ENCODE measurements at regions not wholly inside any gene's neighbourhood (a gene's known extent, or its start where the extent isn't known, plus 50 kb on each side); places are given as distances from the start of the nearest gene placed in this dataset.
"Not testable (repeated sequence)": the region's sequence is repeated elsewhere in the genome, so short reads cannot be mapped to it uniquely, and the experiment has no call there.

DNA sequence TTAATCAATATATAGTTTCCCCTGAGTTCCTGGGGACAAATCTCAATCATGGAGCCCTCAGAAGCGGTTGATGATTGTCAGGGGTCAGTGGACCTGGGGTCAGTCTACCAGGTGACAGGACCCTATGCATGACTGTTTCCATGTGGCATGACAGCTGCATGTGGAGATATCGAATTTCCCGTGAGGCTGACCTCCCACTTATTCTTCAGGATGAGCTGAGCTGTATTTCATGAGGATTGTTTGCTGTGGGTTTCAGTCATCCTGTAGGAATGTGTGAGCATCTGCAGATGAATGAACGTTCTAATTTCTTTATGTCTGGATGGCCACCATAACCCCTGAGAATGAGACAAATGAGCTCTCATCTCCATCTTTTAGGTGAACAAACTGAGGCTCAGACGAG, 93.0 kb upstream of the HES1 start:
- peak; percentile 76 for DNase-seq (ENCODE audit: low read depth)

DNA sequence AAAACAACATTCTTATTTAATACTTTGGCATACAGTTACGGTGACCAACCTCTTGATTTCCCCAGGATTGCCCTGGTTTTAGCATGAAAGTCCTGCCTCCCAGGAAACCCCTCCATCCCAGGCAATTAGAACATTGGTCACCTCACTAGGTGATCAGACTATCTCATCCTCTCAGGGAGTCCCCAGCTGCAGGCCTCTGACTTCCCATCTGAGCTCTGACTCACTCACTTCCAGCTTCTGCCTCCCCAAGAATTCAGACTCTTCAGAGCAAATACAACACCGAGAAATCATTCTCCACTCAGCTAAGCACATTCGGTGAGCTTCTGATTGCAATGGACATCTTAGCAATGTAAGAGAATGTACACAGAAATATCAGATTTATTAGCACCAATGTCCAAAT, 92.4 kb upstream of the HES1 start:
- DNase-seq (ENCODE audit: low read depth) = peak; percentile 75

DNA sequence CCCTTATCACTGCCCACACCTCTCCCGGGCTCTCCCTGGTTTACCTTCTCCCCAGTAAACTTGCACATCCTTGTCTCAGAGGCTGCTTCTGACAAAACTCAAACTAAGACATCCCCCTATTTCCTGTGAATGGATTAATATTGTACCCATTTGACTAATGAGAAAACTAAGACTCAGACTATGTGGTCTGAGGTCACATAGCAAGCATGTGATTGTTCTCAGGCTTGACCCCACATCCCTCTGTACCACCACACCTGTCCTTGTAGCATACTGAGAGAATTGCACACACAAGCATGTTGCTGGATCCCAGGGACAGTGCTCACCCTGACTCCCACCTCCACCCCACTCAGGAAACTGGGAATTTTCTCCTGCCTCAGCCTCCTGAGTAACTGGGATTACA, 90.7 kb upstream of the HES1 start:
- DNase-seq (ENCODE audit: low read depth) = no peak

DNA sequence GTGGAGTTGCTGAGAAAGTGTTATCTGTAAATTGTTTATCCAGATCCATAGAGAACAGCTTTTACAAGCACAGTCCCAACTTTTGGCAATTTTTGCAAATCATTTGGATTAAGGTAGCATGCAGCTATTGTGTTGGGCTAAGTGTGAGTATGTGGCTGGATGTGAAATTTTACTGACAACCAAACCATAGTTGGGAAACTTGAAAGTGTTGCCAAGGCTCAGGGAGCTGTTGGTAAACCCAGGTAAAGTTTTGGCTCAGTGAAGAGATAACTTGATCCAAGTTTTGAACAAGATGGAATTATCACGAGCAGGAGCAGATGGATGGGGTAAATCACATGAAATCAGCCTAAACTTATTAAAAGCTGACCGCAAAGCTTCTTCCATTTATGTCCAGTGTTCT, 90.0 kb upstream of the HES1 start:
- no peak for DNase-seq (ENCODE audit: low read depth)

DNA sequence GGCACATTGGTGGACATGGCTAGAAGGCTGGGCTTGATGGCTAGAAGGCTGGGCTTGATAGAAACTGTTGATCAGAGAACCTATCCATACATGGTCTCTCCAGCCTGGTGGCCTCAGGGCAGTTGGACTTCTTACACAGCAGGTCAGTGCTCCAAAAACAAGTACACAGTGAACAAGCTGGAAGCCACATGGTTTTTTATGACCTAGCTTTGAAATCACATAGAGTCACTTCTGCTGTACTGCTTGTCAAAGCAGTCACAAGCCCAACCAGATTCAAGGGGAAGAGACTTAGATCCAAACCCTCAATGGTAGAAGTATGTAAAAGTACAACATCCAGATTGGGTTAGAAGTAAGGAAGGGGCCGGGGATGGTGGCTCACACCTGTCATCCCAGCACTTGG, 89.4 kb upstream of the HES1 start:
- peak; percentile 57 for DNase-seq (ENCODE audit: low read depth)

DNA sequence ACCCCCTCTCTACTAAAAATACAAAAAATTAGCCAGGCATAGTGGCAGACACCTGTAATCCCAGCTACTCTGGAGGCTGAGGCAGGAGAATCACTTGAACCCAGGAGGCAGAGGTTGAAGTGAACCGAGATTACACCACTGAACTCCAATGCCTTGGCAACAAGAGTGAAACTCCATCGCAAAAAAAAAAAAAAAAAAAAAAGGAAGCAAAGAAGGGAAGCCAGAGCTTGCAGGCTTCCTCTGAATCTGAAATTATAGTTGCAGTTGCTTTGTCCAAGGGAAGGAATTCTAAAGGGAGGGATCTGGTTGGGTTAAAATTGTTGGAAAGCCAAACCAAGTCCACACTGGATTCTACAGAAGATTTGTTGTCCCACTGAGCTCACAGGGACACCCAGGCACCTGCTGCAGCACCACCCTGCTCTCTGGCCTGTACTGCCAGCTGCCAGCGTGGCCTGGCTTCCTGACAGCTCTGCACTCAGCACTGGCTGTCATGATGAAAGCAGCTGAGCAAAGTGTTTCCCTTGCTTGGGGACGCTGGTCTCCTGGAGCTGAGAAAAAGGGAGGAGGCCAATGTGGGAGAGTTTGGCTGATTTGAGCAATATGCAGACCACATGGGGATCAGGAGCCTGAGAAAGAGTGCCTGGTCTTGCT, 88.8 kb upstream of the HES1 start:
- DNase-seq (ENCODE audit: low read depth) = peak; percentile 32

DNA sequence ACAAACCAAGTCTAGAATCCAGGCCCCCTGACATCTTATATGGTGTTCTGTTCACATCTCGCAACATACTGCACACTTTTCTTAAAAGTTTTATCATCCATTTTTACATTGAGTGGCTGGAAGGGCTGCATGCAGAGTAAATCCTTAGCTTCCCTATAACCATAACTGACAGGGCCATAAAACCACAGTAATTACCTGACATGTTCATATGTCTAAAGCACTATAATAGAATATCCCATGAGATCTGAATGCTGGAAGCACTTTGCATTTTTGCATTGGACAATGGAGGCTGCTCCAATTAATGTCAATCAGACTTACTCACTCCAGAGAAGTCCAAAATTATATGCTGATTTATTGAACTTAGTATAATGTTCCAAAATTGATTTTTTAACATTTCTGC, 86.6 kb upstream of the HES1 start:
- no peak for DNase-seq (ENCODE audit: low read depth)

DNA sequence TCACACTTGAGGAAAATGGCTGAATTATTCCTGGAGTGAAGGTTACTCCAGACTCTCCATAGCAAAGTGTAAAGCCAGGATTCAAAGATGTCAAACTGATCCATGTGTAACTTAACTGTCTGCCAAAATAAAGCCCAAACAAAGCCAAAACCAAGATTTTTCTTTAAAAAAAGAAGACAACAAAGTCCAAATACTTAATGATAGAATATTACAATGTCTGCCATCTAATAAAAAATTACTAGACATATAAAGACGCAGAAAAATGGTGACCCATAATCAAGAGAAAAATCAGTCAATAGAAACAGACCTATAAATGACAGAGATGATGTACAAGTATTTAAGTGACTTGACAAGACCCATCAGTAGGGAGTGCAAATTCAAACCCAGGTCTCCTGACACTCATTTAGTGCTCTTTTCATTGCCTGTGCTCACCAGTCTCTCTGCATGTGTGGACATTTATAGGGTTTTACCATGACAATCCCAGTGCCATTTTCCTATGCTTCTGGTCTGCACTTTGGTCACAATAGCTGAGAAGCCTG, 85.1 kb upstream of the HES1 start:
- no peak for DNase-seq (ENCODE audit: low read depth)

DNA sequence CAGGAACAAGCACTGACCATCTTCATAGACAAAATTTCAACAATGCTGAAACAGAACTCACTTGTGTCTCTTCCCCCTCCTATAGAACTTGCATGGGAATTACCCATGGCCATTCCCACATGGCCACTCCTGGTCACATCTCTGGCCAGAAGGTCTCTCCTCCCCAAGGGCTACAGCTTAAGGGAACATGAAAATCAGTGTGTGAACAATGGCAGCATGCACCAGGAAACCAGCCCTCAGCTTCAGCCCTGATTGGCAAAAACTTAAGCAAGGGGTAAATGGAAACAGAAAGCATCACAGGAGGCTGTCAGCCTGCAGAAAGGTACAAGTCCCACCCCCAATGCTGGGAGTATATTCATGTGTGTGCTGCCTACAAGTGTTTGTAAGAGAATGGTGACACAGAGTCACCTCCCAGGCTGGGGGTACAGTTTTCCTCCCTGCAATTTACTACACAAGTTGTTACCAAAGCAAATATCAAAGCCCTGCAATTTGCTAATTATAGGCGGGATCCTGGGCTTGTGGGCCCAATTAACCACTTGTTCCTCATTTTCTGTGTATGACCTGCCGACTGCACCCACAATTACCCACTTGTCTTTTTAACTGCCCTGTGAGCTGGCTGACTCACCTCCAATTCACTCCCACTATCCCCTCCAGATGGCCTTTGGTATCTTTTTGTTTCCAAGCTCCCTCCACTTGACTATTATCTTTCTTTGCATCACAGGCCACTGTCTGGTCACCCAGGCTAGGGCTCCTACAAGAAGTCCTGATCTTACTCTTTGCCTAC, 84.4 kb upstream of the HES1 start:
- no peak for DNase-seq (ENCODE audit: low read depth)

DNA sequence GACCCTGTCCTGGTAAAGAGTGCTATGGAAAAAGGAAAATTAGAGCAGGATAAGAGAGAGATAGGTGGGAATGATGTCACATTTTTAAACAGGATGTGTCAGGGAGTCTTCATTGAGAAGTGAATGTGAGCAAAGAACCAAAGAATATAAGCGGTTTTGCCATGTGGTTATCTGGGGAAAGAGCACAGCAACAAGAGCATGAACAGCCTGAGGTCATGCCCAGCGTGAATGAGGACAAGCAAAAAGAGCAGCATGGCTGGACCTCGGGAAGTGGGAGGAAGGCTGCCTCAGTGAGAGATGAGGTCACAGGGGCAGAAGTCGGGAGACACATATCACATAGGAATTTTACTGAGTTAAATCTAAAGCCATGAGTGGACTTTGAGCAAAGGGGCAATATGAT, 82.8 kb upstream of the HES1 start:
- no peak for DNase-seq (ENCODE audit: low read depth)

DNA sequence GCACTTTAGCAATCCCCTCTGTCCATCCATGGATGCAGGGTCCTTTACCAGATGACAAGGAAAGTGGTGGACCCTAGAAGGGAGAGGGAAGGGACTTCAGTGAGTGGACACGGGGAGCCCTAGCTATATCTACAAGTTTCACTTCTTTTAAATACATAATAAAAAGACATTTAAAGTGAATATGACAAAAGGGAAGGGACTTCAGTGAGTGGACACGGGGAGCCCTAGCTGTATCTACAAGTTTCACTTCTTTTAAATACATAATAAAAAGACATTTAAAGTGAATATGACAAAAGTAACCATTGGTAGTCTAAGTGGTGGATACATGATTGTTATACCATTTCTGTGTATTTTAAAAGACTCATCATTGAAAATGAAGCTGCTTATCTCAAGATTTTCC, 81.9 kb upstream of the HES1 start:
- DNase-seq (ENCODE audit: low read depth) = no peak

DNA sequence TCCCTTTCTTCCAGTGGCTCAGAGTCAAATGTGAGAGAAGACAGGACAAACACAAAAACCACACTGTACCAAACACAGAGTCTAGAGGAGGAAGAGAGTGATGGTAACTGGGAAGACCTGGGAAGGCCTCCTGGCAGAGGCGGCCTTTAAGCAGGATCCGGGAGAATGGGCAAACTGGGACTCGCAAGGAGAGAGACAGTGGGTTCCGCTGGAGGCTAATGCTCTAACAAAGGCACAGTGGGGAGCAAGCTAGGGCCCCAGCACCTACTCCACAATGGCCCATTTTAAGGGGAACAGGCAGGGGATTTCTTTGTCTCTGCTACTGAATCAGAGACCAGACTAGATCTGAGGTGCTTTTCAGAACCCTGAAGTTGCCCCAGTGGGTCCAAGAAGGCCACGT, 81.4 kb upstream of the HES1 start:
- no peak for DNase-seq (ENCODE audit: low read depth)

DNA sequence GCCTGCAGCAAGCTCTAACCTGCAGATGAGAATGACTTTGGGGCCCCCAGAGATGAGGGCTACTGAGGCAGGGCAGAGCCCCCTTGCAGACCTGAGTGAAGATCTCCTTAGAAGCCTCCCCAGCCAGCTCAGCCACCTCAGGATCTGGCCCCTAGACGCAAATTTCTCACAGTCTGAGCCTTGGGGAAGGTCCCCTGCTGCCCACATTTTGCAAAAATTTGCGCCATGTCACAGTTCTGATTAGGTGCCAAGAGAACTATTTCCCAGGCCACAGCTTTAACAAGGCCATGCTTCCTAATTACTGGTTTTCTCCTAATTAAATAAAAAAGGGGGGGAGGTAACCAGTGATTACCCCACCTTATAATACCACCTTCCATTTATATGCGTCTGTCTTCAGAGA, 81.0 kb upstream of the HES1 start:
- no peak for DNase-seq (ENCODE audit: low read depth)

DNA sequence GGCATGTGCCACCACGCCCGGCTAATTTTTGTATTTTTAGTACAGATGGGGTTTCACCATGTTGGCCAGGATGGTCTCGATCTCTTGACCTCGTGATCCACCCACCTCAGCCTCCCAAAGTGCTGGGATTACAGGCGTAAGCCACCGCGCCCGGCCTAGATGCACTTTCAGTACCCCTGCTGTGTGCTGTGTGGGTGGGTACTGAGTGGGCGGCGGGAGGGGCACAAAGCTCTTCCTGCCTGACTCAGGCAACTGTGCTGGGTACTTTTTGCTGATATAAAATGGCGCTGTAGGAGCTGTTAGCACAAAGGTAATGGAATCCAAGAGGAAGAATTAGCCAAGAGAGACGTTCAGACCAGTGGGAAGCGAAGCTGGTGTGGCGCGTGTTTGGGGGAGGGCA, 79.6 kb upstream of the HES1 start:
- DNase-seq (ENCODE audit: low read depth) = not testable (repeated sequence)

DNA sequence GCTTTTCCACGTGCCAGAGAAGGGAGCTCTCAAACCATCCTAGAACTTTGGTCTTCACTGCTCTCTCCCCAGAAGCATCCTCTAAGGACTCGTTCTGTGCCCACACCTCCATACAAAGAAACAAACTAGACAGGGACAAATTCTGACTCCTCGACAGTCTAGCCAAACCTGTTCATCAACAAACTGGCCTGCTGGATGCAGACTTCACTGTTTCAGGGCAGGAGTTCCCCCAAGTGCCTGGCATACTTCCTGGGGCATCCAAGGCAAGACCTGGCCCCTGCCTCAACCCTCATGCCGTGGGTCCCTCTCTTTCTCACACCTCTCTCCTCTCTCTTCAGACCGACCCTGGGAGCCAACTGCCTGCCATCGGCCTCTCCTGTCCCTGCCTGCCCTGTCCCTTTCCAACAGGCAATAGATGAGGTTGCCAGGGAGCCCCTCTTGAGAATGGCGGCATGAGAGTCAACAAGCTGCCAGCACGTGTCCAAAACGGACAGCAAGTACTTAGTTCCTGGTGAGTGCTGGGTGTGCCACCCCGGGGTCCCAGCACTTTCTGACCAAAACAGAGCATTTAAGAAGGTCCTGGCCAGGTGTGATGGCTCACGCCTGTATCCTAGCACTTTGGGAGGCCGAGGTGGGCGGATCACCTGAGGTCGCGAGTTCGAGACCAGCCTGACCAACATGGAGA, 79.1 kb upstream of the HES1 start:
- no peak for DNase-seq (ENCODE audit: low read depth)

DNA sequence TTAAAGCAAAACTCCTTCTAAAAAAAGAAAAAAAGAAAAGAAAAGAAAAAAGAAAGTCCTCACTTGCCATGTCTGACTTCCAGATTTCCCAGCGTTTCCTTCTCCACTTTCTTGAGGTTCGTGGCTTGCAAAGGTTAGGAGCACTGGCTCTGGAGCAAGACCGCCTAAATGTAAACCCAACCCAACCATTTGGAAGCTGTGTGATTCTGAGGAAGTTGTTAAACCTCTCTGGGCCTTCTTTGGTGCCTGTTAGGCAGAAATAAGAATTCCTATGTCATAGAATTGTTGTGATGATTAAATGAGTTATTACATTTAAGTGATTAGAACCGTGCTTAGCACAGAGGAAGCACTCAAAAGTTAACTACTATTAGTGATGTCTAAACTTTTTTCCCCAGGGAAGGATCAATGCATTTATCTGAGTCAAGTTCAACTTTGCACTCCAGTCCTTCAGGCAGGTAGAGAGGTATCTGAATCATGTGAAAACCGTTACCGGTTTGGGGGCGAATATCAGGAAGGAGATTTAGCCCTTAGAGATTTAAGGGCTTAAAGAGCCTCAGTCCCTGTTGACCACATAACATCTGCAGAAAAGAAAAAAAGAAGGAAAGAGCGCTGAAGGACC, 78.3 kb upstream of the HES1 start:
- no peak for DNase-seq (ENCODE audit: low read depth)

DNA sequence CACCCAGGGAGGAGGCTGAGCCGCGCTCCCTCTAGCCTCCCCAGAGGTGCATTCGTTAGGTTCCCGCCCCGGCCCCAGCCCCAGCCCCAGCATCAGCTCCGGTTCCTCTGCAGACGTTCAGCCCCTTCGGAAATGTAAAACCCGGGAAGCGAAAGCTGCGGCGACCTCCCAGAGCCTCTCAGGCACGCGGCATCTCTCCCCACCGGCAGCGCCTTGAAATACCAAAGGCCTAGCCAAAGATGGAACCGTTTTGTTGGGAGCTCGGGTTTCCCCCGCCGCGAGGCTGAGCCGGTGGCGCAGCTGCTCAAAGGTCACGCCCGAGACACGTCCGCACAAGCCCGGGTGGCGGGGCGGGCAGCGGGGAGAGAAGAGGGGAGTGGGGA, 77.8 kb upstream of the HES1 start:
- peak; percentile 57 for DNase-seq (ENCODE audit: low read depth)

DNA sequence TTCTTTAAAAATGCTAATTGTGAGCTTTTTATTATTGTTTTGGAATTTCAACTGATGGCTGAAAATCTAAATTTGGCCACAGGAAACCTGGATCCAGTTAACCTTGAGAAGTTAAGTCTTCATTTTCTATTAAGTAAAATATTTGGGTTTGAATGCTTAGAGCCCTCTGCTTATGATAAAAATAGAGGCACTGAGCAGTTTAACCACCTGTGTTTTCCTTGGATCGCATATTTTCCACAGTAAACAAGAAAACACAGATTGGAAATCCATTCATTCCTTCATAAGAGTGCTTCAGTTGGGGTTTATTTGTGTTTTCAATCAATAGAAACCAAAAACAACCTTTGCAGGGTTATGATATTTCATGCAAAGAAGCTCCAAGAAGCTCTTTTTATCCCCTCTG, 77.2 kb upstream of the HES1 start:
- no peak for DNase-seq (ENCODE audit: low read depth)

DNA sequence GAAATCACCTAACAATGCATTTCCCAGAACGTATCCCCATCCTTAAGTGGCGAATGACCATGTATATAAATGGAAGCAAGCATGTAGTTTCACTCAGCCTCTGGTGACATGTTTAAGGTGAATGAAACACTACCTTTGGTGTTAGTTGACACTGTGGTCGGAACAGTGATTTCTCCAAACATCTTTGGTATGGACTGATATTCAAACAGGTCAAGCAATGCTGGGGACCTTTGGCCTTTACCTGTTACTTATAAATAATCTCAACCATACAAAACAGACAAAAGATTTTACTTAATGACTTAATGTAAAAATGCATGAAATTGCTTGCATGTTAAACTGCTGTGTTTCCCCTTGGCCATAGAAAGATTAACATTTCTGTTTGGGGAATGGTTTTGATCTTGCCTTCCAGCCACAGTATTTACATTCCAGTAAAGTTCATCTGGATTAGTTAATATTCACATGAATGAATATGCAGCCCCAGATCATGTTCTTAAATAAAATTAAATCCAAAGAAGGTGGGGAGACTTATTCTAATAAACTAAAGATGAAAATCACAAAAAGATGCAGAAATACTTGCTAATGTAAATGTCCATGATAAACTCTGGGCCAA, 74.4 kb upstream of the HES1 start:
- peak; percentile 38 for DNase-seq (ENCODE audit: low read depth)

DNA sequence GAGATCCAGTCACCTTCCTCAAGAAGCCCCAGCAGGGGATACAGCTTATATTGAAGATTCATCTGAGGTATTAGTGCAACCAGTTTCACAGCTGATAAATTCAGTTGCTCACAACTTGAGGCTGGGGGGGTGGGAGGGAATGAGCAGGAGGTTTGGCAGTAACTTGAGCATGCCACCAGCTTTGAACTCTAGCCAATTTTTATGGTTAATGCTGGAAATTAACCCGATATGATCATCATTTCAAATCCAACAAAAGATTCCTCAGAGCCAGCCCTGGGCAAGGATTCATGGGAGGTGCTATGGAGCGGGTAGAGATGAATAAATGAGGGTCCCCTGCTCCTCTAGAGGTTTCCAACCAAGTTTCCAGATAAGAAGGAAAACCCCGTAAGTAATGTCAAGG, 73.1 kb upstream of the HES1 start:
- DNase-seq (ENCODE audit: low read depth) = no peak

DNA sequence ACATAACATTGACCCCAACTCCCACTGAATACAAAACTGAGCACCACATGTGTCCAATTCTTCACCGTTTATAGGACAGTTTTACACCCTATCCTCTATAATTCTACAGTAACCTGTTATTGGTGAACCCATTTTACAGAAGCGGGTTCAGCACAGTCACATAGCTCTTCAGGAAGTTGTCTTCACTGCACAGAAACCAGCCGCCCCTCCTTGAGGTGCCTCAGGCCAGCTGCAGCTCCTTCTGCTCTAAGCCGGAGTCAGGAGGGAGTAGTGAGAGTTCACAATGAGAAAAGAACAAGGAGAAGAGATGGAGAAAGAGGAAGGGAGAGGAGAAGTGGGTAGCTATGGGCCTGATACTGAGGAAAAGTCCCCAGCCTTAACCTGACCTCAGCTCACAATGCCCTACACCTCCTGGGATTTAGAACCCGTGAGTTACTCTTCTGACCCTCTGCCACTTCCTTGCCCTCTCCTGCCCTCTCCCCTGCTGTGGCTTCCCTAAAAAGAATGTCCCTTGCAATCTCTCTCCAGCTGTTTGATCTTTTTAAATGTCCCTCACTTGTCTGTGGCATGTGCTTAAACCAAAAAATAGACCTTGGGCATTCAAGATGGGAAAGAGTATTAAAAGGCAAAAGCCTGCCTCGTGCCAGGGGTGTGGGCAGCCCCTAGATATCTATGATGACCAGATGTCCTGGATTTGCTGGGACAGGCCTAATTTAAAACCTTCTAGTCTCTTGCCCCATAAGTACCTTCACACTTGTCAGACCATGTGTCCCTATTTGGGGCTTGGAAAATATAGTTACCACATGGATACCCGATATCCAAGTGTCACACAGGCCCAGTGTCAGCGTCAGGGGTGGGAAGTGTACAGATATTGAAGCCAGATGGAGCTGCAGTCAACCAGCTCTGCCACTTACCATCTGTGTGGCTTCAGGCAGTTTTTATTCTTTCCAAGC, 71.3 kb upstream of the HES1 start:
- no peak for DNase-seq (ENCODE audit: low read depth)

All from renal cortical epithelial cell (primary cell).